B cell (primary cell): ENCODE measurements at regions not wholly inside any gene's neighbourhood (a gene's known extent, or its start where the extent isn't known, plus 50 kb on each side); places are given as distances from the start of the nearest gene placed in this dataset.

Experiments used
- ATAC-seq: fragments of 200-7000 bp; cut with Tn5 transposase; one replicate; pipeline ENCODE4 v1.10.0; 2021; ENCODE audit warnings: low read depth, mild to moderate bottlenecking, moderate number of reproducible peaks, moderate library complexity
- CTCF ChIA-PET: fragments of 350-600 bp; sonication (Branson Sonifier 250); formaldehyde crosslinking; loops from one replicate; lab custom pipeline; 2021; ENCODE audit warnings: antibody characterized with exemption, inconsistent platforms; lab: Charles Lee
- POLR2A ChIA-PET: fragments of 350-600 bp; sonication (Branson Sonifier 250); formaldehyde crosslinking; loops from one replicate; lab custom pipeline; 2021; ENCODE audit warnings: antibody characterized with exemption; lab: Charles Lee
- DNase-seq: peaks from one replicate; pipeline ENCODE4 v3.0.0; 2013
- H2AFZ ChIP-seq: 2 replicates; pipeline ENCODE4 v1.6.1; 2012; ENCODE audit warnings: mild to moderate bottlenecking, low read depth, low read length; ENCODE audit not compliant: insufficient read depth, poor library complexity, severe bottlenecking
- H3K27ac ChIP-seq, 2 donors: 1 replicate in 1 of 2; 2 replicates in 1 of 2; pipeline ENCODE4 v1.5.1; 2012 to 2013; ENCODE audit warnings: low read length in 2 of 2, mild to moderate bottlenecking in 2 of 2, moderate library complexity in 1 of 2
- H3K27me3 ChIP-seq, 4 experiments: fragments of 200-600 bp in 1 of 4; sonication (generic) in 1 of 4; replicated peaks in 1 of 4; 1 replicate in 2 of 4; 2 replicates in 2 of 4; pipeline versions ENCODE4 v1.6.1 to v1.7.0; 2013 to 2016; ENCODE audit warnings: low read length in 3 of 4, mild to moderate bottlenecking in 2 of 4, mixed read lengths in 1 of 4, moderate library complexity in 1 of 4; ENCODE audit not compliant: insufficient read depth in 4 of 4, control insufficient read depth in 3 of 4; ENCODE audit errors: control extremely low read depth in 1 of 4
- H3K36me3 ChIP-seq, 2 experiments: replicated peaks in 1 of 2; 1 replicate in 1 of 2; 2 replicates in 1 of 2; pipeline versions ENCODE4 v1.6.1 to v1.7.1; 2013; ENCODE audit warnings: low read length in 1 of 2; ENCODE audit not compliant: insufficient read depth in 2 of 2, control insufficient read depth in 1 of 2; ENCODE audit errors: control extremely low read depth in 1 of 2, extremely low read depth in 1 of 2
- H3K4me1 ChIP-seq, 2 donors: fragments of 200-600 bp in 1 of 2; sonication (generic) in 1 of 2; 1 replicate in 1 of 2; 2 replicates in 1 of 2; pipeline versions ENCODE4 v1.5.1 to v1.6.1; 2013 to 2017; ENCODE audit warnings: low read length in 2 of 2; ENCODE audit not compliant: control insufficient read depth in 2 of 2, insufficient read depth in 2 of 2
- H3K4me2 ChIP-seq: replicated peaks from 2 replicates; pipeline ENCODE3; 2012; ENCODE audit warnings: mild to moderate bottlenecking, low read depth, low read length; ENCODE audit not compliant: poor library complexity, severe bottlenecking
- H3K4me3 ChIP-seq, 5 experiments: fragments of 200-600 bp in 1 of 5; sonication (generic) in 1 of 5; 1 replicate in 3 of 5; 2 replicates in 2 of 5; pipeline versions ENCODE4 v1.5.1 to v1.7.0; 2011 to 2016; ENCODE audit warnings: low read length in 4 of 5, mild to moderate bottlenecking in 4 of 5, low read depth in 2 of 5, control low read depth in 1 of 5, moderate library complexity in 1 of 5; ENCODE audit not compliant: insufficient read depth in 1 of 5; ENCODE audit errors: control extremely low read depth in 1 of 5, extremely low read depth in 1 of 5
- H3K79me2 ChIP-seq: fragments of 200-600 bp; sonication (generic); one replicate; pipeline ENCODE4 v1.6.0; 2016; ENCODE audit warnings: low read length; ENCODE audit not compliant: control insufficient read depth, insufficient read depth
- H3K9ac ChIP-seq: fragments of 200-600 bp; sonication (generic); 2 replicates; pipeline ENCODE4 v1.6.1; 2017; ENCODE audit warnings: mild to moderate bottlenecking, low read length, moderate library complexity
- H3K9me3 ChIP-seq, 3 donors: one replicate each; pipeline versions ENCODE4 v1.6.1 to v1.7.1; 2013; ENCODE audit warnings: low read length in 2 of 3; ENCODE audit not compliant: control insufficient read depth in 2 of 3, insufficient read depth in 1 of 3; ENCODE audit errors: control extremely low read depth in 1 of 3
- H4K20me1 ChIP-seq: 2 replicates; pipeline ENCODE4 v1.6.0; 2012; ENCODE audit warnings: mild to moderate bottlenecking, low read length; ENCODE audit not compliant: insufficient read depth, control insufficient read depth, poor library complexity, severe bottlenecking
- H3K27ac Mint-ChIP-seq: one replicate; pipeline ENCODE4 v1.8.0; 2021; ENCODE audit warnings: mixed read lengths
- H3K27me3 Mint-ChIP-seq: one replicate; pipeline ENCODE4 v1.8.0; 2021; ENCODE audit warnings: mixed read lengths
- H3K4me1 Mint-ChIP-seq: one replicate; pipeline ENCODE4 v1.8.0; 2021; ENCODE audit warnings: mixed read lengths
- H3K4me3 Mint-ChIP-seq: one replicate; pipeline ENCODE4 v1.8.0; 2021; ENCODE audit warnings: mixed read lengths
- H3K9me3 Mint-ChIP-seq: one replicate; pipeline ENCODE4 v1.8.0; 2022; ENCODE audit warnings: mixed read lengths; ENCODE audit not compliant: insufficient read depth
- CTCF ChIP-seq: fragments of 200-600 bp; IDR thresholded peaks from one replicate; pipeline ENCODE4 v1.8.0; 2022; ENCODE audit warnings: antibody characterized with exemption, mild to moderate bottlenecking
- EZH2 ChIP-seq: IDR thresholded peaks from 2 replicates; pipeline ENCODE4 v1.6.1; 2012; ENCODE audit warnings: borderline replicate concordance, low read depth, mild to moderate bottlenecking, moderate library complexity, low read length; ENCODE audit not compliant: insufficient read depth, poor library complexity, severe bottlenecking
- WGBS: methylation state at CpG from one replicate; pipeline ENCODE4 v1.1.5; 2013; ENCODE audit warnings: missing lambda C conversion rate; ENCODE audit not compliant: insufficient coverage; 5-methylcytosine and 5-hydroxymethylcytosine counted together
- intact Hi-C: fragments of 100-400 bp; cut with micrococcal nuclease; formaldehyde crosslinking; loops from one replicate; pipeline ENCODE4 v1.10.0; 2022

- intact Hi-C loops, result no loop called here
- ChIA-PET POLR2A (no interaction called here), CTCF (no interaction called here)
- H3K27me3 ChIP-seq, result no peaks in the 10 kb centered on the region
- H3K79me2 ChIP-seq, result no peaks in the 10 kb centered on the region
- no peak overlapping the region for H3K9ac ChIP-seq
- H3K4me2 ChIP-seq, result no peak overlapping the region
- H3K36me3 ChIP-seq, result no peaks in the 10 kb centered on the region
- no peak overlapping the region for H3K27ac Mint-ChIP-seq
- DNase-seq (no peak), ATAC-seq (no peak)
- H3K27me3 Mint-ChIP-seq, result peaks cover 18% of the 10 kb centered on the region
- H3K9me3 Mint-ChIP-seq, result no peaks in the 10 kb centered on the region
- no peaks in the 10 kb centered on the region for H4K20me1 ChIP-seq
- no peak overlapping the region for H3K4me3 Mint-ChIP-seq
- no peak for TF ChIP-seq CTCF
- TF ChIP-seq EZH2, result no peak
- H3K27ac ChIP-seq, result no peak overlapping the region
- H3K4me1 ChIP-seq, result no peaks in the 10 kb centered on the region
- H3K4me3 ChIP-seq, result no peak overlapping the region
- no peak overlapping the region for H2AFZ ChIP-seq
- WGBS, result 100% methylated on average over 1 of the region's 2 CpGs
- no peaks in the 10 kb centered on the region for H3K9me3 ChIP-seq
- H3K4me1 Mint-ChIP-seq, result no peaks in the 10 kb centered on the region
These were observed 308.5 kb downstream of the EPHA4 start for GRCh38 chr2:221263573-221263972.

GRCh38 chr2:221264318-221264717 is 307.8 kb downstream of the EPHA4 start:
- H3K4me3 Mint-ChIP-seq, result no peak overlapping the region
- Histone ChIP-seq H3K9ac (no peak overlapping the region), H4K20me1 (no peaks in the 10 kb centered on the region), H3K9me3 (no peaks in the 10 kb centered on the region), H3K4me1 (no peaks in the 10 kb centered on the region), H3K36me3 (no peaks in the 10 kb centered on the region), H2AFZ (no peak overlapping the region), H3K4me2 (no peak overlapping the region), H3K79me2 (no peaks in the 10 kb centered on the region), H3K4me3 (no peak overlapping the region), H3K27me3 (no peaks in the 10 kb centered on the region), H3K27ac (no peak overlapping the region)
- intact Hi-C loops, result no loop called here
- no peak for ATAC-seq
- no peak for DNase-seq
- H3K9me3 Mint-ChIP-seq, result no peaks in the 10 kb centered on the region
- no peak for TF ChIP-seq CTCF
- peaks cover 18% of the 10 kb centered on the region for H3K27me3 Mint-ChIP-seq
- CTCF ChIA-PET, result no interaction called here
- POLR2A ChIA-PET, result no interaction called here
- H3K27ac Mint-ChIP-seq, result no peak overlapping the region
- no peaks in the 10 kb centered on the region for H3K4me1 Mint-ChIP-seq
- WGBS, result 71% methylated on average over 1 of the region's 2 CpGs
